Neural cell (in vitro differentiated cells): ENCODE measurements at regions not wholly inside any gene's neighbourhood (a gene's known extent, or its start where the extent isn't known, plus 50 kb on each side); places are given as distances from the start of the nearest gene placed in this dataset.

Source experiments
- H2AFZ ChIP-seq: fragments of 200-600, 300-800 bp; sonication (generic), shearing (Covaris generic); 2 replicates; pipeline ENCODE4 v1.6.0; 2014; ENCODE audit warnings: low read depth, mild to moderate bottlenecking, antibody characterized with exemption, low read length, moderate library complexity
- H3F3A ChIP-seq: fragments of 200-600 bp; shearing (Covaris generic); 2 replicates; pipeline ENCODE4 v1.6.1; 2016; ENCODE audit warnings: mild to moderate bottlenecking, moderate library complexity, mixed read lengths, antibody characterized with exemption, low read length; ENCODE audit not compliant: insufficient read depth, poor library complexity, severe bottlenecking
- H3K27ac ChIP-seq: fragments of 200-600, 300-800 bp; sonication (generic), shearing (Covaris generic); 2 replicates; pipeline ENCODE4 v1.5.1; 2014; ENCODE audit warnings: mild to moderate bottlenecking, low read length, moderate library complexity
- H3K27me3 ChIP-seq: fragments of 300-800, 200-600 bp; sonication (generic), shearing (Covaris generic); 2 replicates; pipeline ENCODE4 v1.6.0; 2014; ENCODE audit warnings: mild to moderate bottlenecking, low read depth, low read length, moderate library complexity; ENCODE audit not compliant: insufficient read depth
- H3K36me3 ChIP-seq: fragments of 300-800, 200-600 bp; sonication (generic), shearing (Covaris generic); 2 replicates; pipeline ENCODE4 v1.5.1; 2014; ENCODE audit warnings: mild to moderate bottlenecking, antibody characterized with exemption, low read length, moderate library complexity; ENCODE audit not compliant: insufficient read depth
- H3K4me2 ChIP-seq: fragments of 300-800, 200-600 bp; sonication (generic), shearing (Covaris generic); 2 replicates; pipeline ENCODE4 v1.6.0; 2014; ENCODE audit warnings: mild to moderate bottlenecking, low read length
- H3K4me3 ChIP-seq: fragments of 300-800, 200-600 bp; sonication (generic), shearing (Covaris generic); 2 replicates; pipeline ENCODE4 v1.5.1; 2014; ENCODE audit warnings: mild to moderate bottlenecking, low read length, moderate library complexity
- H3K79me2 ChIP-seq: fragments of 200-600 bp; shearing (Covaris generic); replicated peaks from 2 replicates; pipeline ENCODE4 v1.6.0; 2014; ENCODE audit warnings: mild to moderate bottlenecking, low read length, moderate library complexity; ENCODE audit not compliant: insufficient read depth
- H3K9ac ChIP-seq: fragments of 300-800, 200-600 bp; sonication (generic), shearing (Covaris generic); 2 replicates; pipeline ENCODE4 v1.6.1; 2016; ENCODE audit warnings: mild to moderate bottlenecking, low read length, mixed read lengths
- H3K9me2 ChIP-seq: fragments of 200-600 bp; shearing (Covaris generic); 2 replicates; pipeline ENCODE4 v1.6.1; 2016; ENCODE audit warnings: mild to moderate bottlenecking, low read length, mixed read lengths; ENCODE audit not compliant: insufficient read depth
- H3K9me3 ChIP-seq: fragments of 200-600, 300-800 bp; sonication (generic), shearing (Covaris generic); 2 replicates; pipeline ENCODE4 v1.6.1; 2016; ENCODE audit warnings: mild to moderate bottlenecking, mixed run types, low read length, moderate library complexity, mixed read lengths
- H4K20me1 ChIP-seq: fragments of 200-600 bp; shearing (Covaris generic); 2 replicates; pipeline ENCODE4 v1.6.1; 2016; ENCODE audit warnings: mild to moderate bottlenecking, mixed run types; ENCODE audit not compliant: insufficient read depth
- EP300 ChIP-seq: fragments of 450-650 bp; conservative IDR thresholded peaks from 2 replicates; pipeline ENCODE4 v1.6.1; 2014; ENCODE audit warnings: antibody characterized with exemption, mild to moderate bottlenecking, moderate library complexity; ENCODE audit not compliant: poor library complexity, severe bottlenecking
- EZH2 ChIP-seq: fragments of 200-600, 300-800 bp; shearing (Covaris generic), sonication (generic); IDR thresholded peaks from 2 replicates; pipeline ENCODE4 v1.6.1; 2014; ENCODE audit warnings: antibody characterized with exemption, low read length, borderline replicate concordance, mild to moderate bottlenecking; ENCODE audit not compliant: insufficient read depth, poor library complexity, severe bottlenecking
- MXI1 ChIP-seq: fragments of 450-650 bp; conservative IDR thresholded peaks from 2 replicates; pipeline ENCODE4 v1.6.1; 2014; ENCODE audit warnings: antibody characterized with exemption, mild to moderate bottlenecking; ENCODE audit not compliant: poor library complexity, severe bottlenecking
- POLR2AphosphoS5 ChIP-seq: IDR thresholded peaks from 2 replicates; pipeline ENCODE4 v1.6.1; 2012
- RAD21 ChIP-seq: fragments of 450-650 bp; conservative IDR thresholded peaks from 2 replicates; pipeline ENCODE4 v1.6.1; 2014; ENCODE audit warnings: antibody characterized with exemption, mild to moderate bottlenecking, moderate library complexity
- SMC3 ChIP-seq: fragments of 450-650 bp; conservative IDR thresholded peaks from 2 replicates; pipeline ENCODE4 v1.6.1; 2014; ENCODE audit warnings: antibody characterized with exemption, mild to moderate bottlenecking, moderate library complexity; ENCODE audit not compliant: poor library complexity
- TAF1 ChIP-seq: IDR thresholded peaks from 2 replicates; pipeline ENCODE4 v1.6.1; 2012; ENCODE audit warnings: low read depth
- TF ChIP-seq, protein P1 (sequence below): IDR thresholded peaks from 2 replicates; pipeline ENCODE4 v1.6.1; 2012; ENCODE audit warnings: borderline replicate concordance
- TF ChIP-seq, protein P2 (sequence below): fragments of 450-650 bp; IDR thresholded peaks from 2 replicates; pipeline ENCODE4 v1.5.1; 2014; ENCODE audit warnings: antibody characterized with exemption, mild to moderate bottlenecking, moderate library complexity; ENCODE audit not compliant: poor library complexity, severe bottlenecking

- Histone ChIP-seq H3K9me2 (no peaks in the 10 kb centered on the region), H3K27me3 (no peaks in the 10 kb centered on the region), H2AFZ (no peak overlapping the region), H3K4me3 (no peak overlapping the region), H3K9ac (no peak overlapping the region), H3K27ac (no peak overlapping the region), H3K36me3 (no peaks in the 10 kb centered on the region), H4K20me1 (no peaks in the 10 kb centered on the region), H3K4me2 (no peak overlapping the region), H3K79me2 (no peaks in the 10 kb centered on the region), H3F3A (no peaks in the 10 kb centered on the region), H3K9me3 (no peaks in the 10 kb centered on the region)
- TF ChIP-seq RAD21 (no peak), EZH2 (no peak), TAF1 (no peak), EP300 (no peak), POLR2AphosphoS5 (no peak), SMC3 (no peak), MXI1 (no peak)
- TF ChIP-seq, protein P1, sequence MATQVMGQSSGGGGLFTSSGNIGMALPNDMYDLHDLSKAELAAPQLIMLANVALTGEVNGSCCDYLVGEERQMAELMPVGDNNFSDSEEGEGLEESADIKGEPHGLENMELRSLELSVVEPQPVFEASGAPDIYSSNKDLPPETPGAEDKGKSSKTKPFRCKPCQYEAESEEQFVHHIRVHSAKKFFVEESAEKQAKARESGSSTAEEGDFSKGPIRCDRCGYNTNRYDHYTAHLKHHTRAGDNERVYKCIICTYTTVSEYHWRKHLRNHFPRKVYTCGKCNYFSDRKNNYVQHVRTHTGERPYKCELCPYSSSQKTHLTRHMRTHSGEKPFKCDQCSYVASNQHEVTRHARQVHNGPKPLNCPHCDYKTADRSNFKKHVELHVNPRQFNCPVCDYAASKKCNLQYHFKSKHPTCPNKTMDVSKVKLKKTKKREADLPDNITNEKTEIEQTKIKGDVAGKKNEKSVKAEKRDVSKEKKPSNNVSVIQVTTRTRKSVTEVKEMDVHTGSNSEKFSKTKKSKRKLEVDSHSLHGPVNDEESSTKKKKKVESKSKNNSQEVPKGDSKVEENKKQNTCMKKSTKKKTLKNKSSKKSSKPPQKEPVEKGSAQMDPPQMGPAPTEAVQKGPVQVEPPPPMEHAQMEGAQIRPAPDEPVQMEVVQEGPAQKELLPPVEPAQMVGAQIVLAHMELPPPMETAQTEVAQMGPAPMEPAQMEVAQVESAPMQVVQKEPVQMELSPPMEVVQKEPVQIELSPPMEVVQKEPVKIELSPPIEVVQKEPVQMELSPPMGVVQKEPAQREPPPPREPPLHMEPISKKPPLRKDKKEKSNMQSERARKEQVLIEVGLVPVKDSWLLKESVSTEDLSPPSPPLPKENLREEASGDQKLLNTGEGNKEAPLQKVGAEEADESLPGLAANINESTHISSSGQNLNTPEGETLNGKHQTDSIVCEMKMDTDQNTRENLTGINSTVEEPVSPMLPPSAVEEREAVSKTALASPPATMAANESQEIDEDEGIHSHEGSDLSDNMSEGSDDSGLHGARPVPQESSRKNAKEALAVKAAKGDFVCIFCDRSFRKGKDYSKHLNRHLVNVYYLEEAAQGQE = no peak
- TF ChIP-seq, protein P2, sequence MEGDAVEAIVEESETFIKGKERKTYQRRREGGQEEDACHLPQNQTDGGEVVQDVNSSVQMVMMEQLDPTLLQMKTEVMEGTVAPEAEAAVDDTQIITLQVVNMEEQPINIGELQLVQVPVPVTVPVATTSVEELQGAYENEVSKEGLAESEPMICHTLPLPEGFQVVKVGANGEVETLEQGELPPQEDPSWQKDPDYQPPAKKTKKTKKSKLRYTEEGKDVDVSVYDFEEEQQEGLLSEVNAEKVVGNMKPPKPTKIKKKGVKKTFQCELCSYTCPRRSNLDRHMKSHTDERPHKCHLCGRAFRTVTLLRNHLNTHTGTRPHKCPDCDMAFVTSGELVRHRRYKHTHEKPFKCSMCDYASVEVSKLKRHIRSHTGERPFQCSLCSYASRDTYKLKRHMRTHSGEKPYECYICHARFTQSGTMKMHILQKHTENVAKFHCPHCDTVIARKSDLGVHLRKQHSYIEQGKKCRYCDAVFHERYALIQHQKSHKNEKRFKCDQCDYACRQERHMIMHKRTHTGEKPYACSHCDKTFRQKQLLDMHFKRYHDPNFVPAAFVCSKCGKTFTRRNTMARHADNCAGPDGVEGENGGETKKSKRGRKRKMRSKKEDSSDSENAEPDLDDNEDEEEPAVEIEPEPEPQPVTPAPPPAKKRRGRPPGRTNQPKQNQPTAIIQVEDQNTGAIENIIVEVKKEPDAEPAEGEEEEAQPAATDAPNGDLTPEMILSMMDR = no peak
These were observed 382.9 kb upstream of the IRAK1BP1 start for GRCh38 chr6:78484198-78485064.

GRCh38 chr6:78487401-78487800, 379.9 kb upstream of the IRAK1BP1 start:
- Histone ChIP-seq H3K36me3 (no peaks in the 10 kb centered on the region), H3K27ac (no peak overlapping the region), H4K20me1 (no peaks in the 10 kb centered on the region), H3K9me3 (no peaks in the 10 kb centered on the region), H3K27me3 (no peaks in the 10 kb centered on the region), H3K9me2 (no peaks in the 10 kb centered on the region), H3K4me3 (no peak overlapping the region), H3F3A (no peaks in the 10 kb centered on the region), H2AFZ (no peak overlapping the region), H3K79me2 (no peaks in the 10 kb centered on the region), H3K4me2 (no peak overlapping the region), H3K9ac (no peak overlapping the region)
- no peak for TF ChIP-seq EP300
- TF ChIP-seq, protein P2 = no peak
- TF ChIP-seq SMC3 = no peak
- TF ChIP-seq POLR2AphosphoS5 = no peak
- TF ChIP-seq MXI1 = no peak
- TF ChIP-seq EZH2 = no peak
- TF ChIP-seq TAF1 = no peak
- no peak for TF ChIP-seq RAD21
- TF ChIP-seq, protein P1 = no peak
